GM10266 (cell line): ENCODE measurements at regions not wholly inside any gene's neighbourhood (a gene's known extent, or its start where the extent isn't known, plus 50 kb on each side); places are given as distances from the start of the nearest gene placed in this dataset.

Experiments used
- DNase-seq: peaks from one replicate; pipeline ENCODE4 v3.0.0; 2012; ENCODE audit errors: extremely low spot score
- CTCF ChIP-seq: IDR thresholded peaks from 2 replicates; pipeline ENCODE4 v1.5.1; 2012; ENCODE audit warnings: mild to moderate bottlenecking, low read depth; ENCODE audit not compliant: control insufficient read depth, insufficient read depth; ENCODE audit errors: missing control alignments

- no peak for DNase-seq
- no peak for TF ChIP-seq CTCF
Measured at GRCh38 chr13:34553376-34553775, 388.7 kb upstream of the NBEA start.

- no peak for DNase-seq
- no peak for TF ChIP-seq CTCF
Measured at GRCh38 chr13:34555988-34556387, 386.1 kb upstream of the NBEA start.

DNA sequence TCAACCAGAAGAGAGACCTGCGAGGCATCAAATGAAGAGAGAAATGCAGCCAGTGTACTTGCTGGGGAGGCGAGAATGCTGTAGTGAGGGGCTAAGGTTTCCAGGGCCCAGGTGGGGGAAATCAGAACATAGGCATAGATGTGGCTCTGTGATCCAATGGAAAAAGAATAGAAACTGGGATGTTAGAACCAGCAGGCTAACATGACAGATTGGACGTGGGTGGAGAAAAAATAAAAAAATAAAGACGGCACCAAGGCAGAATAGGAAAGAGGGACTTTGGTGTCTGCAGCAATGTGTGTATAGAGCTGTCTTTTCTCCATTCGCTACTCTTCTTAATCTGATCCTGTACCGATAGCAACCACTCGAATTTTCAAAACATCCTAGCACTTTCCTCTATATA lies 381.0 kb upstream of the NBEA start:
- no peak for TF ChIP-seq CTCF
- DNase-seq: no peak

- TF ChIP-seq CTCF: no peak
- DNase-seq: no peak
Measured at GRCh38 chr13:34567597-34567996, 374.5 kb upstream of the NBEA start.

- TF ChIP-seq CTCF: no peak
- DNase-seq: no peak
Measured at GRCh38 chr13:34570698-34571353, 371.2 kb upstream of the NBEA start.

DNA sequence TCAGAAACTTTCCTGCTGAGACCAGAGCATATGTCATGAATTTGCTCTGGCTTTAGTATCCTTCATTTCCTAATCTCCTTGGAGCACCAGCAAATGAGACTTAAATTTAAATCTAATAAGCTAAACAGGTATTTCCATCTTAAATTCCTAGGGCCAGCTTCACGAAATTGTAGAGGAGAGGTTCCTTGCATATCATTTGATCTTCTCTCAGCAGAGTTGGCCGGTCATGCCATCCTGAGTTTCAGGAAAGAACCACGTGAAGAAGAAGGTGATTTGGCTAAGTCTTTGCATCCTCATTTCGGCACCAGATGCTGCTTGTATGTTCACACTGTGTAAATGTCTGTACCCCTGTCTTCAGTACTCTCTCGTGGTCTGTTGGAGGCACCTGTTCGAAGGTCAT lies 370.4 kb upstream of the NBEA start:
- TF ChIP-seq CTCF: no peak
- no peak for DNase-seq

DNA sequence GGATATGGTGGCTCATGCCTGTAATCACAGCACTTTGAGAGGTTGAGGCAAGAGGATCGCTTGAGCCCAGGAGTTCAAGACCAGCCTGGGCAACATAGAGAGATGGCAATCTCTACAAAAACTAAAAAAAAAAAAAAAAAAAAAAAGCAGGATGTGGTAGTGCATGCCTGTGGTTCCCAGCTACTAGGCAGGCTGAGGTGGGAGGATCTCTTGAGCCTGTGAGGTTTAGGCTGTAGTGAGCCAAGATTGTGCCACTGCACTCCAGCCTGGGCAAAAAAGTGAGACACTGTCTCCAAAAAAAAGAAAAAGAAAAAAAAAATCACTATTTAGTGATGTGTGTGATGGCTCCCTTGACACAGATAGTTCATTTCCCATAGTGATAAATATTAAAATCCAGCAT lies 365.0 kb upstream of the NBEA start:
- DNase-seq: no peak
- no peak for TF ChIP-seq CTCF
